ENCODE measurements at regions not wholly inside any gene's neighbourhood (a gene's known extent, or its start where the extent isn't known, plus 50 kb on each side); places are given as distances from the start of the nearest gene placed in this dataset.

GRCh38 chr4:127179256-127180087, 453.3 kb upstream of the INTU start:
- WGBS, 2 donors: 61 to 69% methylated on average over 2 of the region's 2 CpGs
- ATAC-seq (ENCODE audit: low FRiP score) (no peak), DNase-seq (no peak)
- H3K4me1 ChIP-seq (ENCODE audit: control insufficient read depth in 1 of 2, insufficient read depth in 2 of 2, low read length in 2 of 2): no peaks in the 10 kb centered on the region
- H3K27ac ChIP-seq (ENCODE audit: low read depth in 1 of 2, low read length in 2 of 2): no peak overlapping the region
- no peaks in the 10 kb centered on the region for H3K36me3 ChIP-seq (ENCODE audit: control insufficient read depth in 1 of 2, insufficient read depth in 2 of 2, low read length in 1 of 2)
- no peaks in the 10 kb centered on the region for H3K9me3 ChIP-seq (ENCODE audit: control insufficient read depth, low read length)
- no peak overlapping the region for H3K4me3 ChIP-seq (ENCODE audit: low read length in 2 of 2)
- intact Hi-C loops (cut with DNase I): no loop called here
- no peaks in the 10 kb centered on the region for H3K27me3 ChIP-seq (ENCODE audit: control insufficient read depth in 1 of 2, insufficient read depth in 2 of 2, low read length in 1 of 2)

- Histone ChIP-seq H3K9me3 (ENCODE audit: control insufficient read depth, low read length) (no peaks in the 10 kb centered on the region), H3K4me3 (ENCODE audit: low read length in 2 of 2) (no peak overlapping the region), H3K36me3 (ENCODE audit: control insufficient read depth in 1 of 2, insufficient read depth in 2 of 2, low read length in 1 of 2) (no peaks in the 10 kb centered on the region), H3K27me3 (ENCODE audit: control insufficient read depth in 1 of 2, insufficient read depth in 2 of 2, low read length in 1 of 2) (no peaks in the 10 kb centered on the region), H3K4me1 (ENCODE audit: control insufficient read depth in 1 of 2, insufficient read depth in 2 of 2, low read length in 2 of 2) (no peaks in the 10 kb centered on the region), H3K27ac (ENCODE audit: low read depth in 1 of 2, low read length in 2 of 2) (no peak overlapping the region)
- no peak for DNase-seq
- ATAC-seq (ENCODE audit: low FRiP score): no peak
- intact Hi-C loops (cut with DNase I): no loop called here
These were observed 451.8 kb upstream of the INTU start for GRCh38 chr4:127181001-127181400.

GRCh38 chr4:127182687-127183086, 450.1 kb upstream of the INTU start:
- no peak for ATAC-seq (ENCODE audit: low FRiP score)

GRCh38 chr4:127188847-127189246, 443.9 kb upstream of the INTU start:
- no peak overlapping the region for H3K27ac ChIP-seq (ENCODE audit: low read depth in 1 of 2, low read length in 2 of 2)
- no peaks in the 10 kb centered on the region for H3K9me3 ChIP-seq (ENCODE audit: control insufficient read depth, low read length)
- intact Hi-C loops (cut with DNase I): no loop called here
- H3K27me3 ChIP-seq (ENCODE audit: control insufficient read depth in 1 of 2, insufficient read depth in 2 of 2, low read length in 1 of 2): no peaks in the 10 kb centered on the region
- H3K4me3 ChIP-seq (ENCODE audit: low read length in 2 of 2): no peak overlapping the region
- H3K4me1 ChIP-seq (ENCODE audit: control insufficient read depth in 1 of 2, insufficient read depth in 2 of 2, low read length in 2 of 2): no peaks in the 10 kb centered on the region
- DNase-seq: no peak
- ATAC-seq (ENCODE audit: low FRiP score): no peak
- 70 to 80% methylated on average over 1 of the region's 1 CpG for WGBS, 2 donors
- H3K36me3 ChIP-seq (ENCODE audit: control insufficient read depth in 1 of 2, insufficient read depth in 2 of 2, low read length in 1 of 2): no peaks in the 10 kb centered on the region

More at GRCh38 chr4:127182687-127183086, 450.1 kb upstream of the INTU start:
- H3K9me3 ChIP-seq (ENCODE audit: control insufficient read depth, low read length): no peaks in the 10 kb centered on the region
- DNase-seq: no peak
- WGBS, 2 donors: 62 to 69% methylated on average over 1 of the region's 1 CpG
- H3K27ac ChIP-seq (ENCODE audit: low read depth in 1 of 2, low read length in 2 of 2): no peak overlapping the region
- no peaks in the 10 kb centered on the region for H3K4me1 ChIP-seq (ENCODE audit: control insufficient read depth in 1 of 2, insufficient read depth in 2 of 2, low read length in 2 of 2)
- no peaks in the 10 kb centered on the region for H3K27me3 ChIP-seq (ENCODE audit: control insufficient read depth in 1 of 2, insufficient read depth in 2 of 2, low read length in 1 of 2)
- intact Hi-C loops (cut with DNase I): no loop called here
- no peak overlapping the region for H3K4me3 ChIP-seq (ENCODE audit: low read length in 2 of 2)
- no peaks in the 10 kb centered on the region for H3K36me3 ChIP-seq (ENCODE audit: control insufficient read depth in 1 of 2, insufficient read depth in 2 of 2, low read length in 1 of 2)

GRCh38 chr4:127194281-127194680, 438.5 kb upstream of the INTU start:
- no peak for ATAC-seq (ENCODE audit: low FRiP score)
- Histone ChIP-seq H3K4me3 (ENCODE audit: low read length in 2 of 2) (no peak overlapping the region), H3K4me1 (ENCODE audit: control insufficient read depth in 1 of 2, insufficient read depth in 2 of 2, low read length in 2 of 2) (no peaks in the 10 kb centered on the region), H3K27me3 (ENCODE audit: control insufficient read depth in 1 of 2, insufficient read depth in 2 of 2, low read length in 1 of 2) (no peaks in the 10 kb centered on the region), H3K9me3 (ENCODE audit: control insufficient read depth, low read length) (no peaks in the 10 kb centered on the region), H3K36me3 (ENCODE audit: control insufficient read depth in 1 of 2, insufficient read depth in 2 of 2, low read length in 1 of 2) (no peaks in the 10 kb centered on the region), H3K27ac (ENCODE audit: low read depth in 1 of 2, low read length in 2 of 2) (no peak overlapping the region)
- intact Hi-C loops (cut with DNase I): no loop called here
- no peak for DNase-seq
- WGBS, 2 donors: 89 to 96% methylated on average over 1 of the region's 1 CpG

- Histone ChIP-seq H3K36me3 (ENCODE audit: control insufficient read depth in 1 of 2, insufficient read depth in 2 of 2, low read length in 1 of 2) (no peaks in the 10 kb centered on the region), H3K27ac (ENCODE audit: low read depth in 1 of 2, low read length in 2 of 2) (no peak overlapping the region), H3K9me3 (ENCODE audit: control insufficient read depth, low read length) (no peaks in the 10 kb centered on the region), H3K4me1 (ENCODE audit: control insufficient read depth in 1 of 2, insufficient read depth in 2 of 2, low read length in 2 of 2) (no peaks in the 10 kb centered on the region), H3K27me3 (ENCODE audit: control insufficient read depth in 1 of 2, insufficient read depth in 2 of 2, low read length in 1 of 2) (no peaks in the 10 kb centered on the region), H3K4me3 (ENCODE audit: low read length in 2 of 2) (no peak overlapping the region)
- intact Hi-C loops (cut with DNase I): no loop called here
- 43 to 49% methylated on average over 7 of the region's 7 CpGs for WGBS, 2 donors
- ATAC-seq (ENCODE audit: low FRiP score): no peak
- no peak for DNase-seq
These were observed 436.0 kb upstream of the INTU start for GRCh38 chr4:127196655-127197352.

- Histone ChIP-seq H3K4me1 (ENCODE audit: control insufficient read depth in 1 of 2, insufficient read depth in 2 of 2, low read length in 2 of 2) (no peaks in the 10 kb centered on the region), H3K36me3 (ENCODE audit: control insufficient read depth in 1 of 2, insufficient read depth in 2 of 2, low read length in 1 of 2) (no peaks in the 10 kb centered on the region), H3K27ac (ENCODE audit: low read depth in 1 of 2, low read length in 2 of 2) (no peak overlapping the region), H3K4me3 (ENCODE audit: low read length in 2 of 2) (no peak overlapping the region), H3K9me3 (ENCODE audit: control insufficient read depth, low read length) (no peaks in the 10 kb centered on the region), H3K27me3 (ENCODE audit: control insufficient read depth in 1 of 2, insufficient read depth in 2 of 2, low read length in 1 of 2) (no peaks in the 10 kb centered on the region)
- DNase-seq: no peak
- intact Hi-C loops (cut with DNase I): no loop called here
- WGBS, 2 donors: 50 to 65% methylated on average over 3 of the region's 3 CpGs
- ATAC-seq (ENCODE audit: low FRiP score): no peak
These were observed 429.1 kb upstream of the INTU start for GRCh38 chr4:127203562-127204200.

GRCh38 chr4:127204322-127204721, 428.4 kb upstream of the INTU start:
- ATAC-seq (ENCODE audit: low FRiP score): no peak
- 61 to 72% methylated on average over 3 of the region's 3 CpGs for WGBS, 2 donors
- intact Hi-C loops (cut with DNase I): no loop called here

More at GRCh38 chr4:127204322-127204721, 428.4 kb upstream of the INTU start:
- no peaks in the 10 kb centered on the region for H3K4me1 ChIP-seq (ENCODE audit: control insufficient read depth in 1 of 2, insufficient read depth in 2 of 2, low read length in 2 of 2)
- H3K27me3 ChIP-seq (ENCODE audit: control insufficient read depth in 1 of 2, insufficient read depth in 2 of 2, low read length in 1 of 2): no peaks in the 10 kb centered on the region
- no peak overlapping the region for H3K27ac ChIP-seq (ENCODE audit: low read depth in 1 of 2, low read length in 2 of 2)
- H3K9me3 ChIP-seq (ENCODE audit: control insufficient read depth, low read length): no peaks in the 10 kb centered on the region
- H3K36me3 ChIP-seq (ENCODE audit: control insufficient read depth in 1 of 2, insufficient read depth in 2 of 2, low read length in 1 of 2): no peaks in the 10 kb centered on the region
- DNase-seq: no peak
- no peak overlapping the region for H3K4me3 ChIP-seq (ENCODE audit: low read length in 2 of 2)
